Peyer's patch (tissue), 4 donors: ENCODE measurements at regions not wholly inside any gene's neighbourhood (a gene's known extent, or its start where the extent isn't known, plus 50 kb on each side); places are given as distances from the start of the nearest gene placed in this dataset.

Experiments used
- CTCF ChIP-seq, 6 experiments: fragments of 450-650 bp in 4 of 6; fragments of 200-600 bp in 2 of 6; sonication (generic) in 1 of 6; IDR thresholded peaks; one replicate each; pipeline ENCODE4 v1.5.1; 2017 to 2019; ENCODE audit warnings: antibody characterized with exemption in 6 of 6, mild to moderate bottlenecking in 3 of 6, moderate library complexity in 1 of 6
- POLR2A ChIP-seq, 2 donors: fragments of 450-650 bp; IDR thresholded peaks; one replicate each; pipeline ENCODE4 v1.5.1; 2017; ENCODE audit warnings: antibody characterized with exemption in 2 of 2, mild to moderate bottlenecking in 2 of 2, moderate library complexity in 2 of 2

GRCh38 chr12:86600664-86601231, 344.6 kb upstream of the MGAT4C start:
- no peak for TF ChIP-seq POLR2A (IDR thresholded peaks at IDR 0.05)
- no peak for TF ChIP-seq CTCF (IDR thresholded peaks at IDR 0.05)
